ENCODE measurements at regions not wholly inside any gene's neighbourhood (a gene's known extent, or its start where the extent isn't known, plus 50 kb on each side); places are given as distances from the start of the nearest gene placed in this dataset.
"Not testable (repeated sequence)": the region's sequence is repeated elsewhere in the genome, so short reads cannot be mapped to it uniquely, and the experiment has no call there.

GRCh38 chr2:210730672-210731071 lies 174.3 kb downstream of the CPS1 start:
- DNase-seq (ENCODE audit: low read depth): no peak
- no peak overlapping the region for H3K4me3 ChIP-seq (ENCODE audit: low read depth, low read length)

GRCh38 chr2:210746826-210747225 lies 190.4 kb downstream of the CPS1 start:
- not testable (repeated sequence) for H3K4me3 ChIP-seq (ENCODE audit: low read depth, low read length); DNase-seq (ENCODE audit: low read depth)

DNA sequence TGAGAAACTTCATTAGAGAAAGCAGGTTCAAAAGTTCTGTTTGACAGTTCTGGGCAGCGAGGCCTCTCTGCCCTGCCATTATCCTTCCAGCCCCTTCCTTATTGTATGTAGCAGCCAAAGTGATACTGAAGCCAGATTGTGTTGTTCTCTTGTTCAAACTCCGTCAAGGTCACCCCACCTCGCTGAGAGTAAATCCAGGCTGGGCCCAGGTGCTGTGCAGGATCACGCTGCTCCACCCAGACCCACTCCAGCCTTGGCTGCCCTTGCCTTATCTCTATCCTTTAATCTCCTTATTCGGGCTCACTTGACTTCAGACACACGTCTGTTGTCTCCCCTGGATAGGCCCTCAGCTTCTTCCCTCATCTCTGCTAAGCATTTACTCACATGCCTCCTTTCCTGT lies 196.1 kb downstream of the CPS1 start:
- no peak overlapping the region for H3K4me3 ChIP-seq (ENCODE audit: low read depth, low read length)
- DNase-seq (ENCODE audit: low read depth): no peak

GRCh38 chr2:210753386-210753785 lies 197.0 kb downstream of the CPS1 start:
- no peak for DNase-seq (ENCODE audit: low read depth)
- no peak overlapping the region for H3K4me3 ChIP-seq (ENCODE audit: low read depth, low read length)

DNA sequence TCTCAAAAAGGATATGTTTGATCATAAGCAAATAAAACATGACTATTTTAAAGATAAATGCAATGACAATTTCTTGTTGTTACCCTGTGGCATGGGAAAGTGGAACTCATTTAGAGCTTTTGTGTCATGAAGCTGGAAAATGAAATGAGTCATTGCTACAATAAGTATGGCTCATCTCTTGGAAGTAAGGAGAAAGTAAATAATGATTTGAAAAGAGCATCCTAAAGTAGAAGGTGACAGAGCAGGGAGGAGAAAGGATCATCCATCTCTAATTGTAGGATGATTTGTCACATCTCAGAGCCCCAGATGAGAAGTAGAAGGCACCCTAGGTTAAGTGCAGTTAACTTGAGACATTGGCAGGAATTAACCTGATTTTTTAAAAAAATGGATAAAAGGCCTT lies 200.5 kb downstream of the CPS1 start:
- DNase-seq (ENCODE audit: low read depth): no peak
- H3K4me3 ChIP-seq (ENCODE audit: low read depth, low read length): no peak overlapping the region

GRCh38 chr2:210762604-210763588 lies 206.5 kb downstream of the CPS1 start:
- no peak for DNase-seq (ENCODE audit: low read depth)
- H3K4me3 ChIP-seq (ENCODE audit: low read depth, low read length): no peak overlapping the region

GRCh38 chr2:210768329-210768910 lies 212.0 kb downstream of the CPS1 start:
- no peak for DNase-seq (ENCODE audit: low read depth)
- H3K4me3 ChIP-seq (ENCODE audit: low read depth, low read length): no peak overlapping the region

DNA sequence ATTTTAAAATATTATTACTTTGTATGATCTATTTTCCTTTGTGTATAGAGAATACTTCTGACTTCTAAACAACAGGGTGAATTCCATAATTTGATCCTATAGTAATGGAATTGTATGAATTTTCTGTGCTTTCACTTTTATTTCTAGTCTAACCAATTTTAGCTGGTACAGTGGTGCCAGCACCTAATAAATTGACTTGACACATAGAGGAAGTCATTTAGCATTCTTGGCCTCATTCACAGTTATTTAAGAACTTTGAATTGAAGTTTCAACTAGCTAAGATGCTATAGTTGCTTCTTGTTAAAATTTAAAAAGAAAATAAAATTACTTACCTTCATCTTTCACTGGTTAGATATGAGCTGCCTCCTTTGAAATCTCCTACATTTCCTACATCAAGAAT lies 220.4 kb downstream of the CPS1 start:
- DNase-seq (ENCODE audit: low read depth): no peak
- H3K4me3 ChIP-seq (ENCODE audit: low read depth, low read length): no peak overlapping the region

- no peak for DNase-seq (ENCODE audit: low read depth)
- H3K4me3 ChIP-seq (ENCODE audit: low read depth, low read length): no peak overlapping the region
These were observed 225.8 kb downstream of the CPS1 start for GRCh38 chr2:210782222-210782621.

DNA sequence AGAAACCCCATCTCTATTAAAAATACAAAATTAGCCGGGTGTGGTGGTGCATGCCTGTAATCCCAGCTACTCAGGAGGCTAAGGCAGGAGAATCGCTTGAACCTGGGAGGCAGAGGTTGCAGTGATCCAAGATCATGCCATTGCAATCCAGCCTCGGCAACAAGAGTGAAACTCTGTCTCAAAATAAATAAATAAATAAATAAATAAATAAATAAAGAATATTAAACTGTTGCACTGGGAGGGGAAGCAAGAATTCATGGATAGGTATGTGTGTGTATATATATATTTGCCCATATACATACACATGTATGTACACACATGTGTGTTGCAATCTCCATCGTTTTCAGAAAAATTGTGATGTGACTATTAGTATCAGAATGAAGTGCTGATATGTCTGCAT lies 231.4 kb downstream of the CPS1 start:
- DNase-seq (ENCODE audit: low read depth); H3K4me3 ChIP-seq (ENCODE audit: low read depth, low read length): not testable (repeated sequence)

DNA sequence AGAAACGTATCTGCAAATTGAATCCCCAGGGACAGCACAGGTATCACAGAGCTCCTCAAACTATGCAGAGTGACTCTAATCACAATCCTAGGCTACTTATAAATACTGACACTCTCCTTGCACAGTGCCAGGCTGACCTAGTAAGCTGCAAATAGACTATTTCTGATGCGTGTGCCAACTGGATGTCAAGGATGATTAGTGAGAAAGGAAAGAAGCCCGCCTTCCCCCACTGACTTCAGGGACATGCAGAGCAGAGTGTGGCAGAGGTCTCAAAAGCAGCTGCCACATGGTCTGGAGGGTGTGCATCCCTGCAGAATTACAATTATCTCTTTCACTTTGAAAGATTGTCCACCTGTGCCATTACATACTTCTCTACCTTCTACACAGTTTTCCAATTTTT lies 235.6 kb downstream of the CPS1 start:
- DNase-seq (ENCODE audit: low read depth): no peak
- H3K4me3 ChIP-seq (ENCODE audit: low read depth, low read length): no peak overlapping the region

GRCh38 chr2:210795506-210795905 lies 239.1 kb downstream of the CPS1 start:
- no peak for DNase-seq (ENCODE audit: low read depth)

GRCh38 chr2:210798180-210798579 lies 241.8 kb downstream of the CPS1 start:
- no peak overlapping the region for H3K4me3 ChIP-seq (ENCODE audit: low read depth, low read length)
- DNase-seq (ENCODE audit: low read depth): no peak

More at GRCh38 chr2:210795506-210795905, 239.1 kb downstream of the CPS1 start:
- no peak overlapping the region for H3K4me3 ChIP-seq (ENCODE audit: low read depth, low read length)

- H3K4me3 ChIP-seq (ENCODE audit: low read depth, low read length): no peak overlapping the region
- DNase-seq (ENCODE audit: low read depth): no peak
These were observed 258.0 kb downstream of the CPS1 start for GRCh38 chr2:210814251-210815025.

GRCh38 chr2:210816769-210817168 lies 260.4 kb downstream of the CPS1 start:
- DNase-seq (ENCODE audit: low read depth): no peak
- H3K4me3 ChIP-seq (ENCODE audit: low read depth, low read length): no peak overlapping the region

- no peak for DNase-seq (ENCODE audit: low read depth)
- H3K4me3 ChIP-seq (ENCODE audit: low read depth, low read length): no peak overlapping the region
These were observed 262.1 kb downstream of the CPS1 start for GRCh38 chr2:210818473-210818872.

- no peak overlapping the region for H3K4me3 ChIP-seq (ENCODE audit: low read depth, low read length)
- DNase-seq (ENCODE audit: low read depth): no peak
These were observed 277.0 kb downstream of the CPS1 start for GRCh38 chr2:210833403-210833802.

- no peak for DNase-seq (ENCODE audit: low read depth)
- no peak overlapping the region for H3K4me3 ChIP-seq (ENCODE audit: low read depth, low read length)
These were observed 282.6 kb downstream of the CPS1 start for GRCh38 chr2:210839034-210839433.

DNA sequence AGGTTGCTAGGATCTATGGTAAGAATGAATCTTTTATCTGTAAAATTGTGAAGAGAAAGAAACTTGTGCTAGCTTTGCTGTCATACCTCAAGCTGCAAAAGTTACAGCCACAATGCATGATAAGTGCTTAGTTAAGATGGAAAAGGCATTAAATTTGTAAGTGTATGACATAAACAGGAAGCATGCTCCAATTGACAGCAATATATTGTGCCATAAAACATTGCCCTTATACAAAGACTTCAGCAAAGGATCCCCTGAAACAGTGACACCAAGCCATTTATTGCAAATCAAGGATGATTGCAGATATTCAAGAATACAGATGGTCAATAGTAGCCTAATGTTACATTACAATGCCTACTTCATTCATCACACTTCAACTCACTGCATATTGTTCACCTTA lies 283.1 kb downstream of the CPS1 start:
- H3K4me3 ChIP-seq (ENCODE audit: low read depth, low read length): no peak overlapping the region
- DNase-seq (ENCODE audit: low read depth): no peak

DNA sequence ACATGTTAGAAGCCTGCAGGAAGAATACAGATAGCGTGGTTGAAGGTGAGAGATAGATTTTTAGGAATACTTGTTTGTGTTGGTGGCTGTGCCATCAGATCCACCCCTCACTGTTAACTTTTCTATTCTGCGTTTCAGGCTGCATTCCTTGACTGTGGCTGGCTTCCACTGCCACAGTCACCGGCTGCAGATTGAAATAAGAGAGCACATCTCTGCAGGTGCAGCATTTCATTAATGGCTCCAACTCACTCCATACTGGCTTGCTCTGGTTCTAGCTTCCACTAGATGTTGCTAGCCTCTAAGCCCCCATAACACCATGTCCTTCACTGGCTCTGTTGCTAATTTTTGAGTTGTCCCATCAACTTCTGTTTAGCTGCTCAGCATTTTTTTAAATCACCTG lies 286.5 kb downstream of the CPS1 start:
- no peak overlapping the region for H3K4me3 ChIP-seq (ENCODE audit: low read depth, low read length)
- no peak for DNase-seq (ENCODE audit: low read depth)
